SK-N-SH treated with all-trans-retinoic acid at 6 μM for 48 hours (cell line): ENCODE measurements at regions not wholly inside any gene's neighbourhood (a gene's known extent, or its start where the extent isn't known, plus 50 kb on each side); places are given as distances from the start of the nearest gene placed in this dataset.

Experiments
- ZFP3 ChIP-seq: fragments of 250-450 bp; sonication (Bioruptor Pico); IDR thresholded peaks from 2 replicates; pipeline ENCODE4 v1.5.0; 2020; ENCODE audit warnings: mild to moderate bottlenecking, moderate library complexity
- TF ChIP-seq, protein P1 (sequence below): fragments of 250-450 bp; sonication (Bioruptor Pico); IDR thresholded peaks from 2 replicates; pipeline ENCODE4 v1.5.1; 2020; ENCODE audit warnings: low read depth, mild to moderate bottlenecking, moderate library complexity

DNA sequence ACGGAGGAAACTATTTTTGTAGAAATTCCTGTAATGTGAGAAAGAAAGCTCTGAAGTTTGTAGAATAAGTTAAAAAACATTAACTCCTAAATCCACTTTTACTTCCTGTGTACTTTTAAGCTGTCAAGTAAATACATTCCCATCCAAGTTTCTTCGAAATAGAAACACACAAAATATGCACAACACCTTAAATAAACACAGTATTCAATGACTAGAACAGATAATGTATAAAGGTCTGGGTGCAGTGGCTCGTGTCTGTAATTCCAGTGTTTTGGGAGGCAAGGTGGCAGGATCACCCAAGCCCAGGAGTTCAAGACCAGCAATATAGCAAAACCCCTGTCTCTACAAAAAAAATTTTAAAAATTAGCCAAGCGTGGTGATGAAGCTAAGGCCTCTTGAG, 121.9 kb upstream of the ODAD2 start:
- TF ChIP-seq, protein P1, sequence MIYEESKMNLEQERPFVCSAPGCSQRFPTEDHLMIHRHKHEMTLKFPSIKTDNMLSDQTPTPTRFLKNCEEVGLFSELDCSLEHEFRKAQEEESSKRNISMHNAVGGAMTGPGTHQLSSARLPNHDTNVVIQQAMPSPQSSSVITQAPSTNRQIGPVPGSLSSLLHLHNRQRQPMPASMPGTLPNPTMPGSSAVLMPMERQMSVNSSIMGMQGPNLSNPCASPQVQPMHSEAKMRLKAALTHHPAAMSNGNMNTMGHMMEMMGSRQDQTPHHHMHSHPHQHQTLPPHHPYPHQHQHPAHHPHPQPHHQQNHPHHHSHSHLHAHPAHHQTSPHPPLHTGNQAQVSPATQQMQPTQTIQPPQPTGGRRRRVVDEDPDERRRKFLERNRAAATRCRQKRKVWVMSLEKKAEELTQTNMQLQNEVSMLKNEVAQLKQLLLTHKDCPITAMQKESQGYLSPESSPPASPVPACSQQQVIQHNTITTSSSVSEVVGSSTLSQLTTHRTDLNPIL (CRISPR knock-in tag) = no peak
- no peak for TF ChIP-seq ZFP3 (CRISPR knock-in tag)
